Sigmoid colon (tissue), 4 donors: ENCODE measurements at regions not wholly inside any gene's neighbourhood (a gene's known extent, or its start where the extent isn't known, plus 50 kb on each side); places are given as distances from the start of the nearest gene placed in this dataset.

Source experiments
- EP300 ChIP-seq, 4 donors: sonication (generic); formaldehyde crosslinking; IDR thresholded peaks; one replicate each; pipeline ENCODE4 v1.6.1; 2017; ENCODE audit warnings: antibody characterized with exemption in 4 of 4
- POLR2A ChIP-seq, 2 donors: fragments of 450-650 bp; IDR thresholded peaks; one replicate each; pipeline ENCODE4 v1.6.1; 2016; ENCODE audit warnings: antibody characterized with exemption in 2 of 2, mild to moderate bottlenecking in 2 of 2, moderate library complexity in 2 of 2
- POLR2AphosphoS5 ChIP-seq, 4 donors: sonication (generic); formaldehyde crosslinking; IDR thresholded peaks; one replicate each; pipeline ENCODE4 v1.6.1; 2017; ENCODE audit warnings: antibody characterized with exemption in 4 of 4
- TF ChIP-seq, protein P1 (sequence below), 4 experiments: fragments of 450-650 bp in 3 of 4; fragments of 200-600 bp in 1 of 4; IDR thresholded peaks; one replicate each; pipeline ENCODE4 v1.5.1; 2016 to 2019; ENCODE audit warnings: antibody characterized with exemption in 4 of 4, mild to moderate bottlenecking in 3 of 4, moderate library complexity in 2 of 4

DNA sequence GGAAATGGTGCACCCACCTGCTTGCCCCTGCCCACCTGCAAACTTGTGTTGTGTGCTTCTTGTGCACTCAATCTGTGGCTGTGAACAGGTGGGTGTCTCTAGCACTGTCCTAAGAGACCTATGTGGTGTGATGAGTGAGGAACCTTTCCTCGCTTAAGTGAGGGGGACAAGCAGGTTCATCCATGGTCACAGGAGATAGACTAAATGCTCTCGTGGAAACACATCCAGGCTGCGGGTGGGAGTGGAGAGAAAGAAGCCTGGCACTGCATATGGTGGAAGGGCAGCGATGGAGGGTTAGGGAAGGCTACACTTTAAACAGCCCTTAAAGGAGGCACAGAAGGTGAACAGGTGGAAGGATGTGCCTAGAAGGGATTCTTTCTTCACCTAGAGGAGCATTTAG lies 330.9 kb downstream of the CXCL12 start:
- TF ChIP-seq POLR2A (IDR thresholded peaks at IDR 0.05), result no peak
- TF ChIP-seq, protein P1, sequence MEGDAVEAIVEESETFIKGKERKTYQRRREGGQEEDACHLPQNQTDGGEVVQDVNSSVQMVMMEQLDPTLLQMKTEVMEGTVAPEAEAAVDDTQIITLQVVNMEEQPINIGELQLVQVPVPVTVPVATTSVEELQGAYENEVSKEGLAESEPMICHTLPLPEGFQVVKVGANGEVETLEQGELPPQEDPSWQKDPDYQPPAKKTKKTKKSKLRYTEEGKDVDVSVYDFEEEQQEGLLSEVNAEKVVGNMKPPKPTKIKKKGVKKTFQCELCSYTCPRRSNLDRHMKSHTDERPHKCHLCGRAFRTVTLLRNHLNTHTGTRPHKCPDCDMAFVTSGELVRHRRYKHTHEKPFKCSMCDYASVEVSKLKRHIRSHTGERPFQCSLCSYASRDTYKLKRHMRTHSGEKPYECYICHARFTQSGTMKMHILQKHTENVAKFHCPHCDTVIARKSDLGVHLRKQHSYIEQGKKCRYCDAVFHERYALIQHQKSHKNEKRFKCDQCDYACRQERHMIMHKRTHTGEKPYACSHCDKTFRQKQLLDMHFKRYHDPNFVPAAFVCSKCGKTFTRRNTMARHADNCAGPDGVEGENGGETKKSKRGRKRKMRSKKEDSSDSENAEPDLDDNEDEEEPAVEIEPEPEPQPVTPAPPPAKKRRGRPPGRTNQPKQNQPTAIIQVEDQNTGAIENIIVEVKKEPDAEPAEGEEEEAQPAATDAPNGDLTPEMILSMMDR (IDR thresholded peaks at IDR 0.05), result no peak
- no peak for TF ChIP-seq EP300 (IDR thresholded peaks at IDR 0.05)
- no peak for TF ChIP-seq POLR2AphosphoS5 (IDR thresholded peaks at IDR 0.05)
